ENCODE measurements at regions not wholly inside any gene's neighbourhood (a gene's known extent, or its start where the extent isn't known, plus 50 kb on each side); places are given as distances from the start of the nearest gene placed in this dataset.

DNA sequence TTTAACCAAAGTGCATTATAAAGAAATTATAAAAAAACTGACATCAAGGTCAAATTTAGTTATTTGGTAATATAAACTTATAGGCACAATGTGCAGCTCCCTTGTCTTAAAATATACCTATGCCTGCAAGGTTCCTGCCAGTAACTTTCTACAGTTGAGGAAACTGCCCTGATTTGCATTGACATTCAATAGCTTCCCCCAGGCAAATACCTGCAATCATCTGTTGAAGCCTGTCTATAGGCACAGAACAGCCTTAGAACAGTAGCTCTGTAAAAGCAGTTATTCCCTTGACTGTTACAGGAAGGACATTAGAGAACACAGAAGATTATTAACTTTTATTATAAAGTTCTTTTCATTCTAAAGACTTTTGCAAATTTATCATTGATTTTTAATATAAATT lies 1239.5 kb downstream of the PCDH9 start (continued):
- TF ChIP-seq, protein P1, sequence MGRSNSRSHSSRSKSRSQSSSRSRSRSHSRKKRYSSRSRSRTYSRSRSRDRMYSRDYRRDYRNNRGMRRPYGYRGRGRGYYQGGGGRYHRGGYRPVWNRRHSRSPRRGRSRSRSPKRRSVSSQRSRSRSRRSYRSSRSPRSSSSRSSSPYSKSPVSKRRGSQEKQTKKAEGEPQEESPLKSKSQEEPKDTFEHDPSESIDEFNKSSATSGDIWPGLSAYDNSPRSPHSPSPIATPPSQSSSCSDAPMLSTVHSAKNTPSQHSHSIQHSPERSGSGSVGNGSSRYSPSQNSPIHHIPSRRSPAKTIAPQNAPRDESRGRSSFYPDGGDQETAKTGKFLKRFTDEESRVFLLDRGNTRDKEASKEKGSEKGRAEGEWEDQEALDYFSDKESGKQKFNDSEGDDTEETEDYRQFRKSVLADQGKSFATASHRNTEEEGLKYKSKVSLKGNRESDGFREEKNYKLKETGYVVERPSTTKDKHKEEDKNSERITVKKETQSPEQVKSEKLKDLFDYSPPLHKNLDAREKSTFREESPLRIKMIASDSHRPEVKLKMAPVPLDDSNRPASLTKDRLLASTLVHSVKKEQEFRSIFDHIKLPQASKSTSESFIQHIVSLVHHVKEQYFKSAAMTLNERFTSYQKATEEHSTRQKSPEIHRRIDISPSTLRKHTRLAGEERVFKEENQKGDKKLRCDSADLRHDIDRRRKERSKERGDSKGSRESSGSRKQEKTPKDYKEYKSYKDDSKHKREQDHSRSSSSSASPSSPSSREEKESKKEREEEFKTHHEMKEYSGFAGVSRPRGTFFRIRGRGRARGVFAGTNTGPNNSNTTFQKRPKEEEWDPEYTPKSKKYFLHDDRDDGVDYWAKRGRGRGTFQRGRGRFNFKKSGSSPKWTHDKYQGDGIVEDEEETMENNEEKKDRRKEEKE (IDR thresholded peaks at IDR 0.05), result no peak
- TF ChIP-seq LARP7 (IDR thresholded peaks at IDR 0.05) (no peak), FOXM1 (IDR thresholded peaks at IDR 0.05; ENCODE audit: low read depth, low read length) (no peak), SUZ12 (IDR thresholded peaks at IDR 0.05; ENCODE audit: unreplicated experiment) (no peak)

DNA sequence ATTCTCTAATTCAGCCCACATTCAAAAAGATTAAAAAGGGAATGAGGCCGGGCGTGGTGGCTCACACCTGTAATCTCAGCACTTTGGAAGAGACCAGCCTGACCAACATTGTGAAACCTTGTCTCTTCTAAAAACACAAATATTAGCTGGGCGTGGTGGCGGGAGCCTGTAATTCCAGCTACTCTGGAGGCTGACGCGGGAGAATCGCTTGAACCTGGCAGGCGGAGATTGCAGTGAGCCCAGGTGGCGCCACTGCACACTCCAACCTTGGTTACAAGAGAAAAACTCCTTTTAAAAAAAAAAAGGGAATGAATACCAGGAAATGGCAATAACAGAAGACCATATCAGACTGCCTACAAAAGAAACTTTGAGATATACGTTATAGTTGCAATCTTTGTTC lies 1244.5 kb downstream of the PCDH9 start:
- ChIA-PET CTCF (no interaction called here), RAD21 (ENCODE audit: unreplicated experiment) (no interaction called here), POLR2A (no interaction called here), SMC1A (ENCODE audit: uncharacterized antibody, unreplicated experiment) (interaction anchor here (2.4 kb wide), 1 partner anchor 11 kb away, joined by 8 read pairs; no protein-coding TSS in a partner anchor)
- DNase-seq (ENCODE audit: low read depth, low spot score) (no peak), ATAC-seq (no peak), FAIRE-seq (no peak)
- Histone ChIP-seq H2AFZ (ENCODE audit: control insufficient read depth, low read depth, low read length) (no peak overlapping the region), H4K20me1 (ENCODE audit: control insufficient read depth, insufficient read depth) (no peaks in the 10 kb centered on the region), H3K9ac (ENCODE audit: control insufficient read depth, insufficient read depth, low read length) (no peak overlapping the region), H3K4me1 (ENCODE audit: control insufficient read depth, insufficient read depth, low read length) (no peaks in the 10 kb centered on the region), H3K9me3 (replicated peaks; ENCODE audit: control insufficient read depth, insufficient read depth, low read length) (no peaks in the 10 kb centered on the region), H3K79me2 (ENCODE audit: control insufficient read depth, insufficient read depth, low read length) (no peaks in the 10 kb centered on the region), H3K4me3 (no peak overlapping the region), H3K36me3 (ENCODE audit: control insufficient read depth in 2 of 2, insufficient read depth in 2 of 2, low read length in 1 of 2) (no peaks in the 10 kb centered on the region), H3K4me2 (ENCODE audit: control insufficient read depth, insufficient read depth) (no peak overlapping the region), H3K27ac (ENCODE audit: control insufficient read depth, insufficient read depth) (no peak overlapping the region), H3K27me3 (replicated peaks in 1 of 2; ENCODE audit: control insufficient read depth in 2 of 2, insufficient read depth in 2 of 2, low read length in 1 of 2) (no peaks in the 10 kb centered on the region)
- WGBS (ENCODE audit: insufficient coverage, insufficient replicate concordance, low lambda C conversion rate, missing lambda C conversion rate), result 63% methylated on average over 10 of the region's 10 CpGs
- in situ Hi-C loops (cut with MboI), result no loop called here
- no peak for TF ChIP-seq EED (IDR thresholded peaks at IDR 0.05; ENCODE audit: low read depth)
- TF ChIP-seq, protein P2, sequence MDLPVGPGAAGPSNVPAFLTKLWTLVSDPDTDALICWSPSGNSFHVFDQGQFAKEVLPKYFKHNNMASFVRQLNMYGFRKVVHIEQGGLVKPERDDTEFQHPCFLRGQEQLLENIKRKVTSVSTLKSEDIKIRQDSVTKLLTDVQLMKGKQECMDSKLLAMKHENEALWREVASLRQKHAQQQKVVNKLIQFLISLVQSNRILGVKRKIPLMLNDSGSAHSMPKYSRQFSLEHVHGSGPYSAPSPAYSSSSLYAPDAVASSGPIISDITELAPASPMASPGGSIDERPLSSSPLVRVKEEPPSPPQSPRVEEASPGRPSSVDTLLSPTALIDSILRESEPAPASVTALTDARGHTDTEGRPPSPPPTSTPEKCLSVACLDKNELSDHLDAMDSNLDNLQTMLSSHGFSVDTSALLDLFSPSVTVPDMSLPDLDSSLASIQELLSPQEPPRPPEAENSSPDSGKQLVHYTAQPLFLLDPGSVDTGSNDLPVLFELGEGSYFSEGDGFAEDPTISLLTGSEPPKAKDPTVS (IDR thresholded peaks at IDR 0.05; ENCODE audit: low read depth, low read length), result no peak
- no peak for TF ChIP-seq SMAD5 (IDR thresholded peaks at IDR 0.05; ENCODE audit: low read depth)
- no peak for TF ChIP-seq TBL1XR1 (IDR thresholded peaks at IDR 0.05; ENCODE audit: low read depth, low read length)
- TF ChIP-seq HCFC1 (IDR thresholded peaks at IDR 0.05; ENCODE audit: low read length), result no peak
- TF ChIP-seq NBN (IDR thresholded peaks at IDR 0.05), result no peak
- TF ChIP-seq SUPT20H (IDR thresholded peaks at IDR 0.05; ENCODE audit: borderline replicate concordance, control insufficient read depth, low read depth, low read length), result no peak
- no peak for TF ChIP-seq LARP7 (IDR thresholded peaks at IDR 0.05)
- no peak for TF ChIP-seq RFX5 (IDR thresholded peaks at IDR 0.05; ENCODE audit: low read depth, low read length)
- no peak for TF ChIP-seq SPI1 (IDR thresholded peaks at IDR 0.05; ENCODE audit: borderline replicate concordance, insufficient read depth, low read depth, low read length)
- TF ChIP-seq POLR2AphosphoS5 (IDR thresholded peaks at IDR 0.05; ENCODE audit: low read length), result no peak
- TF ChIP-seq FOS (IDR thresholded peaks at IDR 0.05; ENCODE audit: borderline replicate concordance, extremely low read depth, insufficient read length), result no peak
- no peak for TF ChIP-seq CHD1 (IDR thresholded peaks at IDR 0.05; ENCODE audit: low read depth, low read length)
- no peak for TF ChIP-seq PML (IDR thresholded peaks at IDR 0.05; ENCODE audit: low read length)
- TF ChIP-seq, protein P3, sequence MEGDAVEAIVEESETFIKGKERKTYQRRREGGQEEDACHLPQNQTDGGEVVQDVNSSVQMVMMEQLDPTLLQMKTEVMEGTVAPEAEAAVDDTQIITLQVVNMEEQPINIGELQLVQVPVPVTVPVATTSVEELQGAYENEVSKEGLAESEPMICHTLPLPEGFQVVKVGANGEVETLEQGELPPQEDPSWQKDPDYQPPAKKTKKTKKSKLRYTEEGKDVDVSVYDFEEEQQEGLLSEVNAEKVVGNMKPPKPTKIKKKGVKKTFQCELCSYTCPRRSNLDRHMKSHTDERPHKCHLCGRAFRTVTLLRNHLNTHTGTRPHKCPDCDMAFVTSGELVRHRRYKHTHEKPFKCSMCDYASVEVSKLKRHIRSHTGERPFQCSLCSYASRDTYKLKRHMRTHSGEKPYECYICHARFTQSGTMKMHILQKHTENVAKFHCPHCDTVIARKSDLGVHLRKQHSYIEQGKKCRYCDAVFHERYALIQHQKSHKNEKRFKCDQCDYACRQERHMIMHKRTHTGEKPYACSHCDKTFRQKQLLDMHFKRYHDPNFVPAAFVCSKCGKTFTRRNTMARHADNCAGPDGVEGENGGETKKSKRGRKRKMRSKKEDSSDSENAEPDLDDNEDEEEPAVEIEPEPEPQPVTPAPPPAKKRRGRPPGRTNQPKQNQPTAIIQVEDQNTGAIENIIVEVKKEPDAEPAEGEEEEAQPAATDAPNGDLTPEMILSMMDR (IDR thresholded peaks at IDR 0.05 in 2 of 3, conservative IDR thresholded peaks at IDR 0.05 in 1 of 3; ENCODE audit: control insufficient read depth in 2 of 3, extremely low read depth in 1 of 3, insufficient read depth in 1 of 3, low read depth in 3 of 3, low read length in 3 of 3), result no peak
- intact Hi-C loops (cut with micrococcal nuclease; ENCODE audit: unreplicated experiment), result no loop called here
- no TSS peak for BruUV-seq (replicated peaks)
